ENCODE measurements at regions not wholly inside any gene's neighbourhood (a gene's known extent, or its start where the extent isn't known, plus 50 kb on each side); places are given as distances from the start of the nearest gene placed in this dataset.

DNA sequence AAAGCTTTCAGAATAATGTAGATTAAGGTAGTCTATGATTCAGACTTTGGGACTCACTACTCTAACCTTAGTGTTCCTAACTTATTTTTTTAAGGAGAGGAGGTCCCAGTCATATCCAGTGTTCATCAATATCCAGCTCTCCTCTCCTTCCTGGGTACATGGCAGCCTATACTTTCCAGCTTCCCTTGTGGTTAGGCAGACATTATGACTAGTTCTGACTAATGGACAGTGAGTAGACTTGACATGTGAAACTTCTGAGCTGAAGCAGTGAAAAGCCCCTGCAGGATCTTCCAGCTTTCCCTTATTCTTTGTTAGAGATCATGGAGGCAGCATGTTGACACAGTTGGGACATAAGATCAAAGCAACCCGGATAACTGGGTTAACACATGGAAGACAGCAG lies 144.2 kb downstream of the PTPRU start:
- TF ChIP-seq POLR2AphosphoS5 (IDR thresholded peaks at IDR 0.05): no peak
- TF ChIP-seq, protein P1, sequence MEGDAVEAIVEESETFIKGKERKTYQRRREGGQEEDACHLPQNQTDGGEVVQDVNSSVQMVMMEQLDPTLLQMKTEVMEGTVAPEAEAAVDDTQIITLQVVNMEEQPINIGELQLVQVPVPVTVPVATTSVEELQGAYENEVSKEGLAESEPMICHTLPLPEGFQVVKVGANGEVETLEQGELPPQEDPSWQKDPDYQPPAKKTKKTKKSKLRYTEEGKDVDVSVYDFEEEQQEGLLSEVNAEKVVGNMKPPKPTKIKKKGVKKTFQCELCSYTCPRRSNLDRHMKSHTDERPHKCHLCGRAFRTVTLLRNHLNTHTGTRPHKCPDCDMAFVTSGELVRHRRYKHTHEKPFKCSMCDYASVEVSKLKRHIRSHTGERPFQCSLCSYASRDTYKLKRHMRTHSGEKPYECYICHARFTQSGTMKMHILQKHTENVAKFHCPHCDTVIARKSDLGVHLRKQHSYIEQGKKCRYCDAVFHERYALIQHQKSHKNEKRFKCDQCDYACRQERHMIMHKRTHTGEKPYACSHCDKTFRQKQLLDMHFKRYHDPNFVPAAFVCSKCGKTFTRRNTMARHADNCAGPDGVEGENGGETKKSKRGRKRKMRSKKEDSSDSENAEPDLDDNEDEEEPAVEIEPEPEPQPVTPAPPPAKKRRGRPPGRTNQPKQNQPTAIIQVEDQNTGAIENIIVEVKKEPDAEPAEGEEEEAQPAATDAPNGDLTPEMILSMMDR (IDR thresholded peaks at IDR 0.05): no peak

Measured in upper lobe of left lung (tissue), 4 donors.